ENCODE measurements at regions not wholly inside any gene's neighbourhood (a gene's known extent, or its start where the extent isn't known, plus 50 kb on each side); places are given as distances from the start of the nearest gene placed in this dataset.

DNA sequence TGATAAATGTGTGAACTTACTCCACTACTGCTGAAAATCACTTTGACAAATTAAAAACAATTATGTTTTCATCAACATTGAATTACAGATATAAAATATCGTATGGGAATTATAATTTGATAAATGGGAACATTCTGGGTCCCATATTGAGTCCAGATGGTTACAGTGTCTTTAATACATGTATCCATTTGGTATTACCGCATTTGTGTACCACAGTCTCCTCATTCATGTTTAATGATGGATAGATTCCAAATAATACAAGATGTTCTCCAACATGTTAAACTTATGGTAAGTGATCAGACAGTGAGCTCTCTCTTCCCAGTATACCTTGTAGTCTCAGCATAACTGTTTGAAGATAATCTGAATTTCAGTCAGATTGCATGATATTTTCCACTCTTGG is 1706.8 kb upstream of the PCDH7 start:
- TF ChIP-seq POLR2A (IDR thresholded peaks at IDR 0.05; ENCODE audit: low read depth, low read length) (no peak), POLR2AphosphoS5 (IDR thresholded peaks at IDR 0.05; ENCODE audit: low read depth, low read length) (no peak), TAF1 (IDR thresholded peaks at IDR 0.05; ENCODE audit: borderline replicate concordance, low read depth, low read length) (no peak)
